Mucosa of descending colon (tissue), 3 donors: ENCODE measurements at regions not wholly inside any gene's neighbourhood (a gene's known extent, or its start where the extent isn't known, plus 50 kb on each side); places are given as distances from the start of the nearest gene placed in this dataset.
A peak's percentile ranks its signal among the peaks of the same experiment; 100 is the strongest.

ENCODE experiments used
- ATAC-seq: fragments of 200-7000 bp; cut with Tn5 transposase; one replicate; pipeline ENCODE4 v1.9.1; 2020; ENCODE audit warnings: mild to moderate bottlenecking, moderate library complexity
- DNase-seq, 3 donors: peaks; one replicate each; pipeline ENCODE4 v3.0.0-alpha.2; 2020
- H3K36me3 ChIP-seq: fragments of 200-600 bp; one replicate; pipeline ENCODE4 v1.8.0; 2021; ENCODE audit warnings: low read depth, mild to moderate bottlenecking
- H3K4me1 ChIP-seq: fragments of 200-600 bp; one replicate; pipeline ENCODE4 v1.8.0; 2021; ENCODE audit warnings: low read depth, mild to moderate bottlenecking
- H3K4me3 ChIP-seq: fragments of 200-600 bp; one replicate; pipeline ENCODE4 v1.8.0; 2021; ENCODE audit warnings: mild to moderate bottlenecking
- H3K9me3 ChIP-seq: fragments of 200-600 bp; one replicate; pipeline ENCODE4 v1.8.0; 2021; ENCODE audit warnings: mild to moderate bottlenecking
- intact Hi-C, 2 donors: fragments of 100-400 bp; cut with DNase I in 1 of 2; cut with micrococcal nuclease in 1 of 2; formaldehyde crosslinking; loops; one replicate each; pipeline versions ENCODE4 v1.11.0 to v1.11.1; 2022; cut with DNase I, micrococcal nuclease
- TF ChIP-seq, protein P1 (sequence below): fragments of 200-600 bp; IDR thresholded peaks from one replicate; pipeline ENCODE4 v1.8.0; 2022; ENCODE audit warnings: antibody characterized with exemption, mild to moderate bottlenecking
- donor health status: DM: no; HTN: no; CAD: no; lungs with moderate emphysema.
- donor health status: DM: no; HTN: no; CAD: no.
- donor health status: DM: no; HTN: yes; CAD: no.

DNA sequence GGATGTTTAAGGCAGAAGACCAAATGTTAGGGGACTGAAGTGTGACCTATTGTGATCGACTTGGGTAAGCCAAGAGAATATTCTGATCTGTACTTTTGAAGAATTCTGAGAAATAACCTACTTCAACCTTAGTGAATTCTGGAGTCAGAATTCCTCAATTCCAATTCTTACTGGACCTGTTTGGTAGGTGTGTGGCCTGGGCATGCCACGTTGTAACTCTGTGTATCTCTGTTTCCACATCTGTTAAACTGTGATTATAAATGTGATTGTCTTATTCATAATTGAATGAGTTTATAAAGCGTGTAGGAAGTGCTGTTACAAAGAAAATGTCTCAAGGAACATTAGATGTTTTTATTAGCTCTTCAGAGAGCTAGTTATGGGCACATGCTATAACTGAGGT is 64.5 kb downstream of the TUSC1 start:
- no peak for ATAC-seq

DNA sequence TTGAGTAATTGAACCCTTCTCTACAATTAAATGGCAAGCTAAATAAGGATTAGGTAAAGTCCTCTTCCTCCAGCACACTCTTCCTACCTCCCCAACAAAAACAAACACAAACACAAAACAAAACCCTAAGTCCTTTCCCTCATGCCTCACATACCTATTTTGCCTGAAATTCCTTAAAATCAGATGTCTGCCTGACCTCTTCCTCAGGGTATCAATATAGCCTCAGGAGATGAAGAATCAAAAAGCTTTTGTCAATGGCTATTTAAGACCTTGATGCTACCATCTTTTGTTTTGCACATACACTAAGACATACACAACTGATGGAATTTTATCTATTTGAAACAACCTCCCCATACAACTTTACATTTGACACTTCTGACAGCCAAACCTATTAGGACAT is 75.1 kb downstream of the TUSC1 start:
- ATAC-seq (no peak), DNase-seq (no peak)
- no peak overlapping the region for H3K4me3 ChIP-seq
- TF ChIP-seq, protein P1, sequence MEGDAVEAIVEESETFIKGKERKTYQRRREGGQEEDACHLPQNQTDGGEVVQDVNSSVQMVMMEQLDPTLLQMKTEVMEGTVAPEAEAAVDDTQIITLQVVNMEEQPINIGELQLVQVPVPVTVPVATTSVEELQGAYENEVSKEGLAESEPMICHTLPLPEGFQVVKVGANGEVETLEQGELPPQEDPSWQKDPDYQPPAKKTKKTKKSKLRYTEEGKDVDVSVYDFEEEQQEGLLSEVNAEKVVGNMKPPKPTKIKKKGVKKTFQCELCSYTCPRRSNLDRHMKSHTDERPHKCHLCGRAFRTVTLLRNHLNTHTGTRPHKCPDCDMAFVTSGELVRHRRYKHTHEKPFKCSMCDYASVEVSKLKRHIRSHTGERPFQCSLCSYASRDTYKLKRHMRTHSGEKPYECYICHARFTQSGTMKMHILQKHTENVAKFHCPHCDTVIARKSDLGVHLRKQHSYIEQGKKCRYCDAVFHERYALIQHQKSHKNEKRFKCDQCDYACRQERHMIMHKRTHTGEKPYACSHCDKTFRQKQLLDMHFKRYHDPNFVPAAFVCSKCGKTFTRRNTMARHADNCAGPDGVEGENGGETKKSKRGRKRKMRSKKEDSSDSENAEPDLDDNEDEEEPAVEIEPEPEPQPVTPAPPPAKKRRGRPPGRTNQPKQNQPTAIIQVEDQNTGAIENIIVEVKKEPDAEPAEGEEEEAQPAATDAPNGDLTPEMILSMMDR = no peak
- no peaks in the 10 kb centered on the region for H3K9me3 ChIP-seq
- H3K4me1 ChIP-seq = peaks cover 8% of the 10 kb centered on the region
- no peaks in the 10 kb centered on the region for H3K36me3 ChIP-seq
- intact Hi-C loops = no loop called here

More for the DNA sequence above, 64.5 kb downstream of the TUSC1 start:
- no peak overlapping the region for H3K4me3 ChIP-seq
- no peaks in the 10 kb centered on the region for H3K36me3 ChIP-seq
- no peak for DNase-seq
- TF ChIP-seq, protein P1 = no peak
- H3K9me3 ChIP-seq = no peaks in the 10 kb centered on the region
- H3K4me1 ChIP-seq = no peaks in the 10 kb centered on the region
- intact Hi-C loops = no loop called here

DNA sequence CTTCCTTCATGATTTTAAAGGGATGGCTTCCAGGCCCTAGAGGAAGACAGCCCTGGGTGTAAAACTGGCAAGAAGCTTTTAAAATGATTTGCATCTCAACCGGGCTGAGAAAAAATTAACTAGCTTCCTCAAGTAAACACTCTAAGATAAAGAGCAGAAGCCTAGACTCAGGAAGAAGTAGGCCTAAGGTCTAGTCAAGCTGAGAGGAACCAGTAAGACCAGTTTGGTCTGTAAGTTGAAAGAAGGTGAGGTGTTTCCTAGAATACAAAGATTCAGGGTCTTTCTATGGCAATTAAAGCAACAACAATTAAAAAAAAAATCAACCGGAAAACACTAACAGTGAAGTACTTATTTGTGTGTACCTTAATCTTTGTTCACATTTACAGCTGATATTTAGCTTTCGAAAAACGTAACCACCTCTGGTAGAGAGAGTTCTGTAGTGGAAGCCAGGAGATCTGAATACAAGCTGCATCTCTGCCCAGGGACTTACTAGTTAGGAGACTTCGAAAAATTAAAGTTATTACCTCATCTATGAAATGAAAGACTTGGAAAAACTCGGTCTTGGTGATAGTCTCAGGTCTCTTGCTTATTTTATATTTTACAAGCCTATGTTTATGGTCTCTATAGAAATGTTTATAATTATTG is 75.7 kb downstream of the TUSC1 start:
- peak in 1 of 3 donors; percentile 54 for DNase-seq
- intact Hi-C loops = no loop called here
- H3K36me3 ChIP-seq = no peaks in the 10 kb centered on the region
- TF ChIP-seq, protein P1 = no peak
- H3K9me3 ChIP-seq = no peaks in the 10 kb centered on the region
- H3K4me1 ChIP-seq = peaks cover 8% of the 10 kb centered on the region
- no peak overlapping the region for H3K4me3 ChIP-seq
- peak; percentile 98 for ATAC-seq

DNA sequence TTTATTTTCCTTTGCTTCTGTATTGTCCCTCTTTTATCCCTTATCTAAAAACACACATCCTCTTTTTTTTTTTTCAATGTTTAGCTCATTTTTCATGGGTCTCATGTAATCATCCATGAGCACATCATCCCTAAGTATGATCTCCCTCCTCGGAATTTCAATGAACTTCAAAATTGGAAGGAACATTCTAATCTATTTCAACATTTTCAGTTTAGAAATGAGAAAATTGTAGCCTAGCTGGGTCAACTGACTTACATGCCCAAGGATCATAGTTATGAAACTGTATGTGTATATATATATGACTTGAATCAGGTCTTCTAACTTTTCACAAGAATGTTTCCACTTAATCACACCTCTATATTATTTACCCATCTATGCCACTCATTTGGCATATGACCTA is 77.7 kb downstream of the TUSC1 start:
- no peak for ATAC-seq
- no peaks in the 10 kb centered on the region for H3K9me3 ChIP-seq
- intact Hi-C loops = no loop called here
- H3K36me3 ChIP-seq = no peaks in the 10 kb centered on the region
- H3K4me3 ChIP-seq = no peak overlapping the region
- DNase-seq = no peak
- TF ChIP-seq, protein P1 = no peak
- H3K4me1 ChIP-seq = peaks cover 8% of the 10 kb centered on the region

DNA sequence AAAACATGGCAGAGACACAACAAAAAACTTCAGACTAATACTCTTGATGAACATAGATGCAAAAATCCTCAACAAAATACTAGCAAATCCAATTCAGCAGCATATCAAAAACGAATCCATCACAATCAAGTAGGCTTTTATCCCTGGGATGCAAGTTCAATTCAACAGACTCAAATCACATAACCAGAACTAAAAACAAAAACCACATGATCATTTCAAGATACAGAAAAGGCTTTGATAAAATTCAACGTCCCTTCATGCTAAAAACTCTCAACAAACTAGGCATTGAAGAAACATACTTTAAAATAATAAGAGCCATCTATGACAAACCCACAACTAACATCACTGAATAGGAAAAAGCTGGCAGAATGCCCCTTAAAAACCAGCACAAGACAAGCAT is 93.6 kb downstream of the TUSC1 start:
- ATAC-seq (no peak), DNase-seq (no peak)
- H3K4me1 ChIP-seq = no peaks in the 10 kb centered on the region
- H3K4me3 ChIP-seq = no peak overlapping the region
- H3K9me3 ChIP-seq = no peaks in the 10 kb centered on the region
- intact Hi-C loops = no loop called here
- TF ChIP-seq, protein P1 = no peak
- no peaks in the 10 kb centered on the region for H3K36me3 ChIP-seq

DNA sequence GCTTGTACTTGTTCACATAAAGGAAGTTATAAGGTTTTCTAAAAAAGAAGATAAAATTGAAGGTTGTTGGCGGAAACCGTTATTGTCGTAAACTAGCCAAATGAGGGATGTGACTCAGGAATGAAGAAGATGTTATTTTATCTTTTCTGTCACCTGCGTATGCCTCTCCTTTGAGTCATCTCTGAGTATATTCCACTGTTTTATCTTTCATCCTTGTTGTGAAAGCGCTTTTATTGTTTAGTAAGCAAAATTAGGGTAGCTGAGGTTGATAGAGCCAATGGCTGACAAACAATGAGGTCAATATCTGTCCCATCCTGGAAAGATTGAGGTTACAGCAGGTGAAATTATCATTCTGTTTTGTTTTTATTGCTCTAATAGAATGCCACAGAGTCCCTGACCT is 105.0 kb downstream of the TUSC1 start:
- H3K9me3 ChIP-seq = no peaks in the 10 kb centered on the region
- DNase-seq = no peak
- H3K4me1 ChIP-seq = no peaks in the 10 kb centered on the region
- intact Hi-C loops = no loop called here
- no peak for ATAC-seq
- TF ChIP-seq, protein P1 = no peak
- no peaks in the 10 kb centered on the region for H3K36me3 ChIP-seq
- H3K4me3 ChIP-seq = no peak overlapping the region
